GM12878 (cell line): ENCODE measurements at regions not wholly inside any gene's neighbourhood (a gene's known extent, or its start where the extent isn't known, plus 50 kb on each side); places are given as distances from the start of the nearest gene placed in this dataset.

Source experiments
- CEBPB ChIP-seq, 2 experiments: fragments of 150-350 bp in 1 of 2; IDR thresholded peaks; 2 replicates each; pipeline ENCODE4 v1.6.1; 2012 to 2014; ENCODE audit warnings: low read depth in 2 of 2, low read length in 2 of 2, borderline replicate concordance in 1 of 2, inconsistent platforms in 1 of 2
- CTCF ChIP-seq, 3 experiments: IDR thresholded peaks in 2 of 3; conservative IDR thresholded peaks in 1 of 3; 2 replicates each; pipeline ENCODE4 v1.5.1; 2011; ENCODE audit warnings: low read depth in 3 of 3, low read length in 3 of 3, mild to moderate bottlenecking in 3 of 3, control low read depth in 2 of 3, moderate library complexity in 2 of 3, inconsistent platforms in 1 of 3, mixed read lengths in 1 of 3; ENCODE audit not compliant: control insufficient read depth in 2 of 3, insufficient read depth in 1 of 3; ENCODE audit errors: extremely low read depth in 1 of 3
- EZH2 ChIP-seq: IDR thresholded peaks from 2 replicates; pipeline ENCODE4 v1.6.1; 2012; ENCODE audit warnings: low read depth, mild to moderate bottlenecking, control low read depth, inconsistent platforms, low read length, borderline replicate concordance; ENCODE audit not compliant: control insufficient read depth
- NFIC ChIP-seq: IDR thresholded peaks from 2 replicates; pipeline ENCODE4 v1.6.1; 2012; ENCODE audit warnings: low read depth, mild to moderate bottlenecking, inconsistent platforms, low read length, moderate library complexity
- NR2F1 ChIP-seq: fragments of 450-650 bp; conservative IDR thresholded peaks from 2 replicates; pipeline ENCODE4 v1.6.1; 2017; ENCODE audit warnings: mild to moderate bottlenecking
- PAX5 ChIP-seq: IDR thresholded peaks from 2 replicates; pipeline ENCODE4 v1.6.1; 2011; ENCODE audit warnings: low read depth, low read length, borderline replicate concordance
- POLR2AphosphoS5 ChIP-seq: IDR thresholded peaks from 2 replicates; pipeline ENCODE4 v1.6.1; 2011; ENCODE audit warnings: mild to moderate bottlenecking, low read length, inconsistent platforms
- SMAD1 ChIP-seq: fragments of 450-650 bp; IDR thresholded peaks from 2 replicates; pipeline ENCODE4 v1.6.1; 2018; ENCODE audit warnings: mild to moderate bottlenecking, low read depth; ENCODE audit not compliant: partially characterized antibody
- SREBF2 ChIP-seq: IDR thresholded peaks from 2 replicates; pipeline ENCODE4 v1.6.1; 2012; ENCODE audit warnings: mild to moderate bottlenecking, low read length
- STAT3 ChIP-seq: IDR thresholded peaks from 2 replicates; pipeline ENCODE4 v1.6.1; 2011; ENCODE audit warnings: low read depth, low read length, improper control_type of control experiment
- SUZ12 ChIP-seq: fragments of 200-600 bp; sonication (generic); IDR thresholded peaks from one replicate; pipeline ENCODE4 v1.6.1; 2018; ENCODE audit warnings: antibody characterized with exemption, mild to moderate bottlenecking; ENCODE audit not compliant: unreplicated experiment
- TAF1 ChIP-seq: IDR thresholded peaks from 2 replicates; pipeline ENCODE4 v1.6.1; 2011; ENCODE audit warnings: mild to moderate bottlenecking, low read depth, low read length, borderline replicate concordance
- TF ChIP-seq, protein P1 (sequence below): fragments of 450-650 bp; IDR thresholded peaks from 2 replicates; pipeline ENCODE4 v1.6.1; 2017; ENCODE audit warnings: mild to moderate bottlenecking
- TF ChIP-seq, protein P2 (sequence below): IDR thresholded peaks from 2 replicates; pipeline ENCODE4 v1.6.1; 2012; ENCODE audit warnings: low read depth, low read length, improper control_type of control experiment

DNA sequence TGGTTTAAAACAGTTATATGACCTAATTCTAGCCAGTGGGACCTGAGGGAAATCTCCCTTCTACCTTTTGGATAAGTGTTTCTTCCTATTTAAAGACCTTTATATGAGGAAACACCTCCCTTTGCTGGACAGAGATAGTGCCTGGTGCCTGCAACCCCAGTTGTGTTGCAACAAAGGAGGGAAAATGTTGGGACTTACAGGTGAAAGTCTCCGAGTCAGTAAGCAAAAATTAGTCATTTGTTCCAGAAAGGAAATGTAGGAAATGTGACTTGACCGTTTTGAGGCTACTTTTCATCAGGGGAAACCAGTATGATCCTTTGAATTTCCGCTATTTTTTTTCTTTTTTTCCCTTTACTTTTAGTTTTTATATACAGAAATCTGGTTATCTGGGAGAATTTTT lies 165.5 kb downstream of the DKK1 start:
- TF ChIP-seq SMAD1 (no peak), STAT3 (no peak), TAF1 (no peak), SUZ12 (no peak), CTCF (IDR thresholded peaks at IDR 0.05 in 2 of 3, conservative IDR thresholded peaks at IDR 0.05 in 1 of 3; ENCODE audit: control insufficient read depth in 2 of 3, extremely low read depth in 1 of 3, insufficient read depth in 1 of 3, low read depth in 3 of 3, low read length in 3 of 3) (no peak), NFIC (no peak), NR2F1 (no peak), EZH2 (no peak), CEBPB (IDR thresholded peaks at IDR 0.05; ENCODE audit: borderline replicate concordance in 1 of 2, low read depth in 2 of 2, low read length in 2 of 2) (no peak), POLR2AphosphoS5 (no peak), PAX5 (no peak), SREBF2 (no peak)
- TF ChIP-seq, protein P1, sequence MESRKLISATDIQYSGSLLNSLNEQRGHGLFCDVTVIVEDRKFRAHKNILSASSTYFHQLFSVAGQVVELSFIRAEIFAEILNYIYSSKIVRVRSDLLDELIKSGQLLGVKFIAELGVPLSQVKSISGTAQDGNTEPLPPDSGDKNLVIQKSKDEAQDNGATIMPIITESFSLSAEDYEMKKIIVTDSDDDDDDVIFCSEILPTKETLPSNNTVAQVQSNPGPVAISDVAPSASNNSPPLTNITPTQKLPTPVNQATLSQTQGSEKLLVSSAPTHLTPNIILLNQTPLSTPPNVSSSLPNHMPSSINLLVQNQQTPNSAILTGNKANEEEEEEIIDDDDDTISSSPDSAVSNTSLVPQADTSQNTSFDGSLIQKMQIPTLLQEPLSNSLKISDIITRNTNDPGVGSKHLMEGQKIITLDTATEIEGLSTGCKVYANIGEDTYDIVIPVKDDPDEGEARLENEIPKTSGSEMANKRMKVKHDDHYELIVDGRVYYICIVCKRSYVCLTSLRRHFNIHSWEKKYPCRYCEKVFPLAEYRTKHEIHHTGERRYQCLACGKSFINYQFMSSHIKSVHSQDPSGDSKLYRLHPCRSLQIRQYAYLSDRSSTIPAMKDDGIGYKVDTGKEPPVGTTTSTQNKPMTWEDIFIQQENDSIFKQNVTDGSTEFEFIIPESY: no peak
- TF ChIP-seq, protein P2, sequence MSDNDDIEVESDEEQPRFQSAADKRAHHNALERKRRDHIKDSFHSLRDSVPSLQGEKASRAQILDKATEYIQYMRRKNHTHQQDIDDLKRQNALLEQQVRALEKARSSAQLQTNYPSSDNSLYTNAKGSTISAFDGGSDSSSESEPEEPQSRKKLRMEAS: no peak
